HT1080 (cell line): ENCODE measurements at regions not wholly inside any gene's neighbourhood (a gene's known extent, or its start where the extent isn't known, plus 50 kb on each side); places are given as distances from the start of the nearest gene placed in this dataset.

Experiments
- DNase-seq: peaks from one replicate; pipeline ENCODE4 v3.0.0-alpha.2; 2015; ENCODE audit warnings: low read depth

GRCh38 chr5:141747152-141748141, 65.4 kb upstream of the ARAP3 start:
- DNase-seq, result peak; percentile 18

- no peak for DNase-seq
Observed at GRCh38 chr5:141746395-141746794, 64.4 kb upstream of the ARAP3 start.

GRCh38 chr5:141745390-141745789, 63.4 kb upstream of the ARAP3 start:
- no peak for DNase-seq

GRCh38 chr5:141743866-141744272, 61.8 kb upstream of the ARAP3 start:
- DNase-seq, result no peak

GRCh38 chr5:141742866-141743851, 61.1 kb upstream of the ARAP3 start:
- DNase-seq, result no peak

- DNase-seq, result no peak
Observed at GRCh38 chr5:141742144-141742543, 60.1 kb upstream of the ARAP3 start.

GRCh38 chr5:141740885-141741284, 58.9 kb upstream of the ARAP3 start:
- no peak for DNase-seq

GRCh38 chr5:141737535-141737934, 55.5 kb upstream of the ARAP3 start:
- DNase-seq, result no peak

GRCh38 chr5:141735823-141736222, 53.8 kb upstream of the ARAP3 start:
- no peak for DNase-seq

GRCh38 chr5:141734501-141735229, 52.6 kb upstream of the ARAP3 start:
- peak; percentile 23 for DNase-seq

GRCh38 chr5:141733198-141733597, 51.2 kb upstream of the ARAP3 start:
- no peak for DNase-seq

- DNase-seq, result no peak
Observed at GRCh38 chr5:141732417-141732816, 50.4 kb upstream of the ARAP3 start.
